NCI-H1048 (cell line): ENCODE measurements at regions not wholly inside any gene's neighbourhood (a gene's known extent, or its start where the extent isn't known, plus 50 kb on each side); places are given as distances from the start of the nearest gene placed in this dataset.

Source experiments
- DNase-seq: peaks from one replicate; lab custom pipeline; 2025; lab: John Stamatoyannopoulos, UW

- DNase-seq = no peak
These were observed 1853.3 kb downstream of the EFNA5 start for GRCh38 chr5:105817416-105817815.

- no peak for DNase-seq
These were observed 1853.8 kb downstream of the EFNA5 start for GRCh38 chr5:105816961-105817360.

GRCh38 chr5:105812304-105812703, 1858.4 kb downstream of the EFNA5 start:
- no peak for DNase-seq

GRCh38 chr5:105807951-105808350, 1862.8 kb downstream of the EFNA5 start:
- DNase-seq = no peak

- no peak for DNase-seq
These were observed 1863.4 kb downstream of the EFNA5 start for GRCh38 chr5:105807290-105807689.

GRCh38 chr5:105806596-105806995, 1864.1 kb downstream of the EFNA5 start:
- DNase-seq = no peak

- no peak for DNase-seq
These were observed 1867.3 kb downstream of the EFNA5 start for GRCh38 chr5:105803431-105803830.

GRCh38 chr5:105794578-105794977, 1876.2 kb downstream of the EFNA5 start:
- no peak for DNase-seq

GRCh38 chr5:105789246-105789645, 1881.5 kb downstream of the EFNA5 start:
- DNase-seq = no peak

- no peak for DNase-seq
These were observed 1886.9 kb downstream of the EFNA5 start for GRCh38 chr5:105783811-105784210.

- DNase-seq = no peak
These were observed 1888.2 kb downstream of the EFNA5 start for GRCh38 chr5:105782501-105782900.

- no peak for DNase-seq
These were observed 1897.5 kb downstream of the EFNA5 start for GRCh38 chr5:105773241-105773640.

GRCh38 chr5:105767267-105767666, 1903.5 kb downstream of the EFNA5 start:
- no peak for DNase-seq

GRCh38 chr5:105762728-105763127, 1908.0 kb downstream of the EFNA5 start:
- no peak for DNase-seq

- no peak for DNase-seq
These were observed 1916.7 kb downstream of the EFNA5 start for GRCh38 chr5:105754056-105754455.

- no peak for DNase-seq
These were observed 1917.9 kb downstream of the EFNA5 start for GRCh38 chr5:105752801-105753200.

- no peak for DNase-seq
These were observed 1918.8 kb downstream of the EFNA5 start for GRCh38 chr5:105751908-105752307.

GRCh38 chr5:105745111-105745510, 1925.6 kb downstream of the EFNA5 start:
- no peak for DNase-seq

- DNase-seq = no peak
These were observed 1930.5 kb downstream of the EFNA5 start for GRCh38 chr5:105740242-105740641.

GRCh38 chr5:105739732-105740131, 1931.0 kb downstream of the EFNA5 start:
- no peak for DNase-seq

- DNase-seq = no peak
These were observed 1935.0 kb downstream of the EFNA5 start for GRCh38 chr5:105735704-105736103.

GRCh38 chr5:105730982-105731381, 1939.8 kb downstream of the EFNA5 start:
- DNase-seq = no peak

- DNase-seq = no peak
These were observed 1944.6 kb downstream of the EFNA5 start for GRCh38 chr5:105726093-105726492.

GRCh38 chr5:105708442-105708841, 1962.3 kb downstream of the EFNA5 start:
- DNase-seq = no peak

- DNase-seq = no peak
These were observed 1968.4 kb downstream of the EFNA5 start for GRCh38 chr5:105702323-105702722.
